Loucy (cell line): ENCODE measurements at regions not wholly inside any gene's neighbourhood (a gene's known extent, or its start where the extent isn't known, plus 50 kb on each side); places are given as distances from the start of the nearest gene placed in this dataset.

Source experiments
- H2AFZ ChIP-seq: fragments of 200-600 bp; sonication (generic); 2 replicates; pipeline ENCODE4 v1.6.0; 2016; ENCODE audit warnings: antibody characterized with exemption, mild to moderate bottlenecking, low read length, moderate library complexity
- H3F3A ChIP-seq: fragments of 200-600 bp; 2 replicates; pipeline ENCODE4 v1.6.0; 2016; ENCODE audit warnings: antibody characterized with exemption, low read depth, mild to moderate bottlenecking
- H3K27me3 ChIP-seq: fragments of 200-600 bp; sonication (generic); 2 replicates; pipeline ENCODE4 v1.6.1; 2014; ENCODE audit warnings: low read length, mild to moderate bottlenecking; ENCODE audit not compliant: insufficient read depth, poor library complexity, severe bottlenecking
- H3K36me3 ChIP-seq: fragments of 200-600 bp; sonication (generic); 2 replicates; pipeline ENCODE4 v1.6.1; 2016; ENCODE audit warnings: low read length; ENCODE audit not compliant: insufficient read depth
- H3K4me1 ChIP-seq: fragments of 200-600 bp; sonication (generic); 2 replicates; pipeline ENCODE4 v1.5.1; 2014; ENCODE audit warnings: low read length, mild to moderate bottlenecking; ENCODE audit not compliant: insufficient read depth, poor library complexity, severe bottlenecking
- H3K4me2 ChIP-seq: fragments of 200-600 bp; sonication (generic); 2 replicates; pipeline ENCODE4 v1.6.0; 2014; ENCODE audit warnings: antibody characterized with exemption, low read length, low read depth, mild to moderate bottlenecking; ENCODE audit not compliant: poor library complexity, severe bottlenecking
- H3K4me3 ChIP-seq: fragments of 200-600 bp; sonication (generic); 2 replicates; pipeline ENCODE4 v1.5.1; 2014; ENCODE audit warnings: low read length, mild to moderate bottlenecking, mixed read lengths; ENCODE audit not compliant: poor library complexity, severe bottlenecking
- H3K79me2 ChIP-seq: fragments of 200-600 bp; sonication (generic); 2 replicates; pipeline ENCODE4 v1.6.1; 2014; ENCODE audit warnings: low read length; ENCODE audit not compliant: insufficient read depth
- H3K9ac ChIP-seq: fragments of 200-600 bp; sonication (generic); 2 replicates; pipeline ENCODE4 v1.6.0; 2014; ENCODE audit warnings: mild to moderate bottlenecking, low read depth, low read length, moderate library complexity; ENCODE audit not compliant: poor library complexity, severe bottlenecking
- H3K9me2 ChIP-seq: fragments of 200-600 bp; sonication (generic); replicated peaks from 2 replicates; pipeline ENCODE4 v1.6.1; 2016; ENCODE audit warnings: low read depth, low read length, mixed read lengths
- H3K9me3 ChIP-seq: fragments of 200-600 bp; sonication (generic); 2 replicates; pipeline ENCODE4 v1.6.1; 2014; ENCODE audit warnings: mild to moderate bottlenecking, antibody characterized with exemption, low read length, low read depth; ENCODE audit not compliant: insufficient read depth
- H4K20me1 ChIP-seq: fragments of 200-600 bp; sonication (generic); 2 replicates; pipeline ENCODE4 v1.6.0; 2014; ENCODE audit warnings: antibody characterized with exemption, low read length, mild to moderate bottlenecking; ENCODE audit not compliant: insufficient read depth, poor library complexity, severe bottlenecking
- EZH2phosphoT487 ChIP-seq: fragments of 200-600 bp; IDR thresholded peaks from 2 replicates; pipeline ENCODE4 v1.6.1; 2018; ENCODE audit warnings: antibody characterized with exemption, mild to moderate bottlenecking, moderate library complexity, borderline replicate concordance
- TF ChIP-seq, protein P1 (sequence below): fragments of 200-600 bp; sonication (generic); conservative IDR thresholded peaks from 2 replicates; pipeline ENCODE4 v1.5.1; 2014; ENCODE audit warnings: mild to moderate bottlenecking, antibody characterized with exemption, low read length

DNA sequence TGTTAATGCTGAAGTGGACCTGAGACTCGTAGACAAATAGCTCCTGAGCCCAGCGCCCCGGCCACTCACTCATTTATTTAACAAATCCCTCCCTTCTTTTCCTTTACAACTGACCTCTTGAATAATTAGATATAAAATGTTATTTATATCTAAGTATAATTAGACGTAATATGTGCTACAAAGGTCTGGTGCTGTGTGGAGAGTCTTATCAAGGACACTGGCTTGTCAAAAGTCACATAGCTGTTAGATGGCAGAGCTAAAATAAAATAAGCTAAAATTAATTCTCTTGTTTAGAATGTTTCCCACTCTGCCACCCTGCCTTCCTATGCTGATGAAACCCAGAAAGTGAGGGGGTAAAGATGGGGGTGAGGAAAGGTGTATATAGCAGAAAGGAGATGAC, 73.0 kb upstream of the FAM216B start:
- Histone ChIP-seq H3K9ac (no peak overlapping the region), H3K27me3 (no peaks in the 10 kb centered on the region), H2AFZ (no peak overlapping the region), H3K9me2 (no peaks in the 10 kb centered on the region), H3K36me3 (no peaks in the 10 kb centered on the region), H3K4me3 (no peak overlapping the region), H4K20me1 (no peaks in the 10 kb centered on the region), H3K9me3 (no peaks in the 10 kb centered on the region), H3K79me2 (no peaks in the 10 kb centered on the region), H3K4me2 (no peak overlapping the region), H3F3A (no peaks in the 10 kb centered on the region), H3K4me1 (no peaks in the 10 kb centered on the region)
- TF ChIP-seq EZH2phosphoT487, result no peak
- TF ChIP-seq, protein P1, sequence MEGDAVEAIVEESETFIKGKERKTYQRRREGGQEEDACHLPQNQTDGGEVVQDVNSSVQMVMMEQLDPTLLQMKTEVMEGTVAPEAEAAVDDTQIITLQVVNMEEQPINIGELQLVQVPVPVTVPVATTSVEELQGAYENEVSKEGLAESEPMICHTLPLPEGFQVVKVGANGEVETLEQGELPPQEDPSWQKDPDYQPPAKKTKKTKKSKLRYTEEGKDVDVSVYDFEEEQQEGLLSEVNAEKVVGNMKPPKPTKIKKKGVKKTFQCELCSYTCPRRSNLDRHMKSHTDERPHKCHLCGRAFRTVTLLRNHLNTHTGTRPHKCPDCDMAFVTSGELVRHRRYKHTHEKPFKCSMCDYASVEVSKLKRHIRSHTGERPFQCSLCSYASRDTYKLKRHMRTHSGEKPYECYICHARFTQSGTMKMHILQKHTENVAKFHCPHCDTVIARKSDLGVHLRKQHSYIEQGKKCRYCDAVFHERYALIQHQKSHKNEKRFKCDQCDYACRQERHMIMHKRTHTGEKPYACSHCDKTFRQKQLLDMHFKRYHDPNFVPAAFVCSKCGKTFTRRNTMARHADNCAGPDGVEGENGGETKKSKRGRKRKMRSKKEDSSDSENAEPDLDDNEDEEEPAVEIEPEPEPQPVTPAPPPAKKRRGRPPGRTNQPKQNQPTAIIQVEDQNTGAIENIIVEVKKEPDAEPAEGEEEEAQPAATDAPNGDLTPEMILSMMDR, result no peak

DNA sequence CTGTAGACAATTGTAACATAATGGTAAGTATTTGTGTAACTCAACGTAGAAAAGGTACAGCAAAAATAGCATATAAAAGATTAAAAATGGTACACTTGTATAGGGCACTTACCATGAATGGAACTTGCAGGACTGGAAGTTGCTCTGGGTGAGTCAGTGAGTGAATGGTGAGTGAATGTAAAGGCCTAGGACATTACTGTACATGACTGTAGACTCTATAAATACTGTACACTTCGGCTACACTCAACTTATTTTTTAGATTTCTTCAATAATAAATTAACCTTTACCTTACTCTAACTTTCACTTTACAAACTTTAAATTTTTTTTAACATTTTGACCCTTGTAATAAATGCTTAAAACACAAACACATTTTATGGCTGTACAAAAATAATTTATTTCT, 72.1 kb upstream of the FAM216B start:
- TF ChIP-seq, protein P1, result no peak
- no peak for TF ChIP-seq EZH2phosphoT487
- H3K9me3 ChIP-seq, result no peaks in the 10 kb centered on the region
- H3F3A ChIP-seq, result no peaks in the 10 kb centered on the region

DNA sequence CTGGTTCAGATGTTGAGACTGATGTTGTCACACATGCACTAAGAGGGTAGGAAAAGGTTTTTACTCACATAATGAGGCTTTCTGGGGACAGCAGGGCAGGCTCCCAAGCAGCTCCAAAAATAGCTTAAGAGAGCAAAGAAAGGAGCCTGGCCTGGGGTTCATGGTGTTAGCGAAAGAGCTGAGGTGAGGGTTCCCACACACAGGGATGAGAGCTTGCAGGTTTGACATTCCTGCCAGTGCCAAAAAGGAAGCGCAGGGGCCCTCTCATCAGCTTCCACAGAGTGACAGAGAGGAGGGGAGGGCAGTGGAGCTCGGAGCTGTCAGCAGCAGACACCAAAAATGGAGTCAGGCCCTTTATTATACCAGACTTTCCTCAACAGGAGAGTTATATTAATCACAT, 65.5 kb upstream of the FAM216B start:
- no peaks in the 10 kb centered on the region for H3K9me2 ChIP-seq
- H3K9ac ChIP-seq, result no peak overlapping the region
- no peaks in the 10 kb centered on the region for H3K36me3 ChIP-seq
- H3K4me3 ChIP-seq, result no peak overlapping the region
- no peaks in the 10 kb centered on the region for H3K27me3 ChIP-seq
- no peaks in the 10 kb centered on the region for H3K9me3 ChIP-seq
- H2AFZ ChIP-seq, result no peak overlapping the region
- H3K79me2 ChIP-seq, result no peaks in the 10 kb centered on the region
- H3F3A ChIP-seq, result no peaks in the 10 kb centered on the region
- no peak overlapping the region for H3K4me2 ChIP-seq
- no peaks in the 10 kb centered on the region for H4K20me1 ChIP-seq
- TF ChIP-seq, protein P1, result no peak
- no peaks in the 10 kb centered on the region for H3K4me1 ChIP-seq

More for the DNA sequence above, 72.1 kb upstream of the FAM216B start:
- Histone ChIP-seq H3K4me2 (no peak overlapping the region), H2AFZ (no peak overlapping the region), H4K20me1 (no peaks in the 10 kb centered on the region), H3K9ac (no peak overlapping the region), H3K9me2 (no peaks in the 10 kb centered on the region), H3K27me3 (no peaks in the 10 kb centered on the region), H3K4me3 (no peak overlapping the region), H3K4me1 (no peaks in the 10 kb centered on the region), H3K36me3 (no peaks in the 10 kb centered on the region), H3K79me2 (no peaks in the 10 kb centered on the region)
